ENCODE measurements at regions not wholly inside any gene's neighbourhood (a gene's known extent, or its start where the extent isn't known, plus 50 kb on each side); places are given as distances from the start of the nearest gene placed in this dataset.

DNA sequence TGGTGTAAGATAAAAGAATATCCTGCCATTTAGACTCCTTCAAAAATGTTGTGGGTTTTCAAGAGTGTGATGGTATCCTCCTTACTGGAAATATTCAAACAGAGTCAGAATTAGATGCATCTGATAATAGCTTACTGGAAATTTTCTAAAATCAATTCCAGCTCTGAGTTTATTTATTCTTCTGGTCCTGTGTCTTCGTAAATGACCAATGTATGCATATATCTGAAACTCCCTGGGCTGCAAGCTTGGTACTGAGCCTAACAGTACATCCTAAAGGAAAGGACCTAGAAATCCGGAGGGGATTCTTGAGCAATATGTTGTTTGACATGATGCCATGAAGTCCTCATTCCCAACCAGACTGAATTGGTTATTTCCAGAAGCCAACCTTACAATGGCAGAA is 130.4 kb downstream of the KCNE4 start:
- TF ChIP-seq, protein P1, sequence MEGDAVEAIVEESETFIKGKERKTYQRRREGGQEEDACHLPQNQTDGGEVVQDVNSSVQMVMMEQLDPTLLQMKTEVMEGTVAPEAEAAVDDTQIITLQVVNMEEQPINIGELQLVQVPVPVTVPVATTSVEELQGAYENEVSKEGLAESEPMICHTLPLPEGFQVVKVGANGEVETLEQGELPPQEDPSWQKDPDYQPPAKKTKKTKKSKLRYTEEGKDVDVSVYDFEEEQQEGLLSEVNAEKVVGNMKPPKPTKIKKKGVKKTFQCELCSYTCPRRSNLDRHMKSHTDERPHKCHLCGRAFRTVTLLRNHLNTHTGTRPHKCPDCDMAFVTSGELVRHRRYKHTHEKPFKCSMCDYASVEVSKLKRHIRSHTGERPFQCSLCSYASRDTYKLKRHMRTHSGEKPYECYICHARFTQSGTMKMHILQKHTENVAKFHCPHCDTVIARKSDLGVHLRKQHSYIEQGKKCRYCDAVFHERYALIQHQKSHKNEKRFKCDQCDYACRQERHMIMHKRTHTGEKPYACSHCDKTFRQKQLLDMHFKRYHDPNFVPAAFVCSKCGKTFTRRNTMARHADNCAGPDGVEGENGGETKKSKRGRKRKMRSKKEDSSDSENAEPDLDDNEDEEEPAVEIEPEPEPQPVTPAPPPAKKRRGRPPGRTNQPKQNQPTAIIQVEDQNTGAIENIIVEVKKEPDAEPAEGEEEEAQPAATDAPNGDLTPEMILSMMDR (conservative IDR thresholded peaks at IDR 0.05 in 1 of 2, IDR thresholded peaks at IDR 0.05 in 1 of 2; ENCODE audit: low read depth in 1 of 2, low read length in 2 of 2): no peak
- TF ChIP-seq EZH2 (IDR thresholded peaks at IDR 0.05; ENCODE audit: low read length, missing control alignments): no peak

Data from fibroblast of lung (primary cell).